Trophoblast cell (in vitro differentiated cells and primary cell): ENCODE measurements at regions not wholly inside any gene's neighbourhood (a gene's known extent, or its start where the extent isn't known, plus 50 kb on each side); places are given as distances from the start of the nearest gene placed in this dataset.

Experiments used
- DNase-seq, 2 donors: peaks; one replicate each; pipeline ENCODE4 v3.0.0-alpha.2; 2016
- H2AFZ ChIP-seq: 2 replicates; pipeline ENCODE4 v1.6.1; 2013; ENCODE audit warnings: low read length, moderate library complexity, mild to moderate bottlenecking; ENCODE audit not compliant: insufficient read depth, poor library complexity
- H2AK5ac ChIP-seq: 2 replicates; pipeline ENCODE4 v1.6.1; 2013; ENCODE audit warnings: mild to moderate bottlenecking, low read length
- H2BK120ac ChIP-seq: 2 replicates; pipeline ENCODE4 v1.6.1; 2013; ENCODE audit warnings: low read length, mild to moderate bottlenecking, moderate library complexity; ENCODE audit not compliant: insufficient read depth, poor library complexity
- H2BK12ac ChIP-seq: 2 replicates; pipeline ENCODE4 v1.6.1; 2013; ENCODE audit warnings: mild to moderate bottlenecking, low read length, moderate library complexity
- H2BK5ac ChIP-seq: 2 replicates; pipeline ENCODE4 v1.6.1; 2013; ENCODE audit warnings: low read length, low read depth, moderate library complexity, mild to moderate bottlenecking; ENCODE audit not compliant: poor library complexity
- H3K14ac ChIP-seq: 2 replicates; pipeline ENCODE4 v1.6.1; 2013; ENCODE audit warnings: mild to moderate bottlenecking, low read length
- H3K18ac ChIP-seq: 2 replicates; pipeline ENCODE4 v1.6.1; 2013; ENCODE audit warnings: mild to moderate bottlenecking, low read length
- H3K23ac ChIP-seq: 2 replicates; pipeline ENCODE4 v1.6.1; 2013; ENCODE audit warnings: low read length
- H3K27ac ChIP-seq: 2 replicates; pipeline ENCODE4 v1.5.1; 2013; ENCODE audit warnings: low read depth, mild to moderate bottlenecking, inconsistent platforms, low read length, moderate library complexity
- H3K27me3 ChIP-seq: 2 replicates; pipeline ENCODE4 v1.6.1; 2013; ENCODE audit warnings: inconsistent platforms, mild to moderate bottlenecking, low read length, moderate library complexity; ENCODE audit not compliant: insufficient read depth
- H3K36me3 ChIP-seq, 2 experiments: 1 replicate in 1 of 2; 2 replicates in 1 of 2; pipeline ENCODE4 v1.6.1; 2013; ENCODE audit warnings: low read length in 2 of 2, mild to moderate bottlenecking in 2 of 2, moderate library complexity in 1 of 2; ENCODE audit not compliant: insufficient read depth in 2 of 2, control insufficient read depth in 1 of 2
- H3K4ac ChIP-seq: 2 replicates; pipeline ENCODE4 v1.6.1; 2013; ENCODE audit warnings: low read depth, mild to moderate bottlenecking, low read length, moderate library complexity
- H3K4me1 ChIP-seq, 2 experiments: 1 replicate in 1 of 2; 2 replicates in 1 of 2; pipeline ENCODE4 v1.6.1; 2013; ENCODE audit warnings: low read length in 2 of 2, mild to moderate bottlenecking in 2 of 2, moderate library complexity in 1 of 2; ENCODE audit not compliant: insufficient read depth in 2 of 2, control insufficient read depth in 1 of 2
- H3K4me2 ChIP-seq: 2 replicates; pipeline ENCODE4 v1.6.1; 2013; ENCODE audit warnings: inconsistent platforms, mild to moderate bottlenecking, low read length, moderate library complexity
- H3K4me3 ChIP-seq: 2 replicates; pipeline ENCODE4 v1.5.1; 2013; ENCODE audit warnings: mild to moderate bottlenecking, low read depth, low read length, inconsistent platforms
- H3K79me1 ChIP-seq: one replicate; pipeline ENCODE4 v1.6.1; 2013; ENCODE audit warnings: low read length
- H3K79me2 ChIP-seq: 2 replicates; pipeline ENCODE4 v1.6.1; 2013; ENCODE audit warnings: low read length, mild to moderate bottlenecking; ENCODE audit not compliant: control insufficient read depth, insufficient read depth, poor library complexity
- H3K9ac ChIP-seq: 2 replicates; pipeline ENCODE4 v1.6.1; 2013; ENCODE audit warnings: mild to moderate bottlenecking, low read length
- H3K9me3 ChIP-seq: 2 replicates; pipeline ENCODE4 v1.6.1; 2013; ENCODE audit warnings: low read depth, mild to moderate bottlenecking, control low read depth, inconsistent platforms, low read length; ENCODE audit not compliant: insufficient read depth
- H4K12ac ChIP-seq: 2 replicates; pipeline ENCODE4 v1.6.1; 2013; ENCODE audit warnings: low read depth, mild to moderate bottlenecking, low read length, moderate library complexity
- H4K8ac ChIP-seq: 2 replicates; pipeline ENCODE4 v1.6.1; 2013; ENCODE audit warnings: low read depth, mild to moderate bottlenecking, low read length, moderate library complexity
- H4K91ac ChIP-seq: one replicate; pipeline ENCODE4 v1.6.1; 2013; ENCODE audit warnings: low read depth, mild to moderate bottlenecking, low read length, moderate library complexity
- WGBS: extraction: QIAGEN DNeasy Blood & Tissue Kit; methylation state at CpG from one replicate; pipeline ENCODE4 v1.1.7; 2013; ENCODE audit warnings: missing lambda C conversion rate; ENCODE audit not compliant: insufficient read length, insufficient coverage; ENCODE audit errors: extremely low coverage; 5-methylcytosine and 5-hydroxymethylcytosine counted together

GRCh38 chr10:131609176-131609575, 291.6 kb upstream of the PPP2R2D start:
- Histone ChIP-seq H3K27ac (no peak overlapping the region), H4K91ac (no peak overlapping the region), H3K18ac (no peak overlapping the region), H2BK5ac (no peak overlapping the region), H2AFZ (no peak overlapping the region), H3K79me2 (no peaks in the 10 kb centered on the region), H2BK12ac (no peak overlapping the region), H4K12ac (no peak overlapping the region), H3K79me1 (no peaks in the 10 kb centered on the region), H3K9ac (no peak overlapping the region), H4K8ac (no peak overlapping the region), H3K14ac (no peak overlapping the region), H3K23ac (no peak overlapping the region), H3K4me2 (no peak overlapping the region), H3K36me3 (no peaks in the 10 kb centered on the region), H2AK5ac (no peak overlapping the region), H3K4me3 (no peak overlapping the region), H3K27me3 (no peaks in the 10 kb centered on the region), H3K4me1 (no peaks in the 10 kb centered on the region), H3K4ac (no peak overlapping the region), H3K9me3 (peaks cover 5% of the 10 kb centered on the region), H2BK120ac (no peak overlapping the region)
- DNase-seq: no peak
- no CpG with 5 or more reads among the region's 12 CpGs for WGBS

GRCh38 chr10:131615150-131615549, 285.7 kb upstream of the PPP2R2D start:
- DNase-seq: no peak
- H3K27me3 ChIP-seq: no peaks in the 10 kb centered on the region
- H2AFZ ChIP-seq: no peak overlapping the region
- H4K12ac ChIP-seq: no peak overlapping the region
- H2BK12ac ChIP-seq: no peak overlapping the region
- H3K23ac ChIP-seq: no peak overlapping the region
- H4K8ac ChIP-seq: no peak overlapping the region
- H3K18ac ChIP-seq: no peak overlapping the region
- H3K4me2 ChIP-seq: no peak overlapping the region
- H2AK5ac ChIP-seq: no peak overlapping the region
- no peak overlapping the region for H2BK5ac ChIP-seq
- H3K27ac ChIP-seq: no peak overlapping the region
- H2BK120ac ChIP-seq: no peak overlapping the region
- no peak overlapping the region for H4K91ac ChIP-seq
- H3K14ac ChIP-seq: no peak overlapping the region
- H3K9me3 ChIP-seq: peaks cover 7% of the 10 kb centered on the region
- H3K36me3 ChIP-seq: no peaks in the 10 kb centered on the region
- WGBS: no CpG with 5 or more reads among the region's 2 CpGs
- H3K79me2 ChIP-seq: no peaks in the 10 kb centered on the region
- no peaks in the 10 kb centered on the region for H3K4me1 ChIP-seq
- no peaks in the 10 kb centered on the region for H3K79me1 ChIP-seq
- H3K4me3 ChIP-seq: no peak overlapping the region
- no peak overlapping the region for H3K9ac ChIP-seq
- no peak overlapping the region for H3K4ac ChIP-seq

- peaks cover 7% of the 10 kb centered on the region for H3K9me3 ChIP-seq
- no peak for DNase-seq
- no peak overlapping the region for H2AFZ ChIP-seq
- no peak overlapping the region for H4K12ac ChIP-seq
- no peaks in the 10 kb centered on the region for H3K27me3 ChIP-seq
- no peak overlapping the region for H4K91ac ChIP-seq
- H3K79me1 ChIP-seq: no peaks in the 10 kb centered on the region
- H3K4me2 ChIP-seq: no peak overlapping the region
- no peak overlapping the region for H3K18ac ChIP-seq
- H3K9ac ChIP-seq: no peak overlapping the region
- no peaks in the 10 kb centered on the region for H3K79me2 ChIP-seq
- H2AK5ac ChIP-seq: no peak overlapping the region
- H3K4ac ChIP-seq: no peak overlapping the region
- H3K36me3 ChIP-seq: no peaks in the 10 kb centered on the region
- no peak overlapping the region for H2BK5ac ChIP-seq
- H3K23ac ChIP-seq: no peak overlapping the region
- no peak overlapping the region for H3K4me3 ChIP-seq
- H2BK12ac ChIP-seq: no peak overlapping the region
- WGBS: no CpG with 5 or more reads among the region's 6 CpGs
- H2BK120ac ChIP-seq: no peak overlapping the region
- H3K27ac ChIP-seq: no peak overlapping the region
- no peak overlapping the region for H3K14ac ChIP-seq
- H4K8ac ChIP-seq: no peak overlapping the region
- H3K4me1 ChIP-seq: no peaks in the 10 kb centered on the region
These were observed 284.8 kb upstream of the PPP2R2D start for GRCh38 chr10:131616040-131616439.

- no peak overlapping the region for H4K91ac ChIP-seq
- no peaks in the 10 kb centered on the region for H3K79me1 ChIP-seq
- peaks cover 7% of the 10 kb centered on the region for H3K9me3 ChIP-seq
- no peak overlapping the region for H3K4ac ChIP-seq
- no peak overlapping the region for H4K12ac ChIP-seq
- no peaks in the 10 kb centered on the region for H3K4me1 ChIP-seq
- no peak overlapping the region for H4K8ac ChIP-seq
- H3K23ac ChIP-seq: no peak overlapping the region
- DNase-seq: no peak
- no peak overlapping the region for H2AFZ ChIP-seq
- no peak overlapping the region for H3K14ac ChIP-seq
- no peak overlapping the region for H2AK5ac ChIP-seq
- H2BK5ac ChIP-seq: no peak overlapping the region
- H3K9ac ChIP-seq: no peak overlapping the region
- no peak overlapping the region for H3K27ac ChIP-seq
- H3K27me3 ChIP-seq: no peaks in the 10 kb centered on the region
- H3K4me3 ChIP-seq: no peak overlapping the region
- H3K79me2 ChIP-seq: no peaks in the 10 kb centered on the region
- WGBS: no CpG with 5 or more reads among the region's 36 CpGs
- no peaks in the 10 kb centered on the region for H3K36me3 ChIP-seq
- H3K4me2 ChIP-seq: no peak overlapping the region
- H2BK12ac ChIP-seq: no peak overlapping the region
- no peak overlapping the region for H2BK120ac ChIP-seq
- no peak overlapping the region for H3K18ac ChIP-seq
These were observed 283.5 kb upstream of the PPP2R2D start for GRCh38 chr10:131617113-131617858.
